Skin of body (tissue), 1 donor: ENCODE measurements at regions not wholly inside any gene's neighbourhood (a gene's known extent, or its start where the extent isn't known, plus 50 kb on each side); places are given as distances from the start of the nearest gene placed in this dataset.

ENCODE experiments used
- DNase-seq: peaks from one replicate; lab custom pipeline; 2025; lab: John Stamatoyannopoulos, UW

DNA sequence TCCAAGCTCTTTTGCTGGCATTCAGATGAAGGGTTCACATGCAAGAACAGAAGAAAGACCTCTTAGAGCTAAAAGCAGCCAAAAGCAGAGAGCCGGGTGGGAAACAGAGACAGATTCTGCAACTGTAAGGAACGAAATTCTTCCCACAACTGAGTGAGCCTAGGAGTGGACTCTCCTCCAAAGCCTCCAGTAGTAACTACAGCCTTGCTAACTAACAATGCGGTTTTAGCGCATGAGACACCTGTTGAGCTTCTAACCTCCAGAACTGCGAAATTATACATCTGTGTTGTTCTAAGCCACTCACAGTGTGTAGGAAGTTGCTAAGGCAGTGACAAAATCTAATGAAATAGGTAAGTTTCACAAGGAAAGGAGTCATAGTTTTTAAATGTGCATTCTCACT lies 98.1 kb upstream of the SLITRK1 start:
- no peak for DNase-seq

DNA sequence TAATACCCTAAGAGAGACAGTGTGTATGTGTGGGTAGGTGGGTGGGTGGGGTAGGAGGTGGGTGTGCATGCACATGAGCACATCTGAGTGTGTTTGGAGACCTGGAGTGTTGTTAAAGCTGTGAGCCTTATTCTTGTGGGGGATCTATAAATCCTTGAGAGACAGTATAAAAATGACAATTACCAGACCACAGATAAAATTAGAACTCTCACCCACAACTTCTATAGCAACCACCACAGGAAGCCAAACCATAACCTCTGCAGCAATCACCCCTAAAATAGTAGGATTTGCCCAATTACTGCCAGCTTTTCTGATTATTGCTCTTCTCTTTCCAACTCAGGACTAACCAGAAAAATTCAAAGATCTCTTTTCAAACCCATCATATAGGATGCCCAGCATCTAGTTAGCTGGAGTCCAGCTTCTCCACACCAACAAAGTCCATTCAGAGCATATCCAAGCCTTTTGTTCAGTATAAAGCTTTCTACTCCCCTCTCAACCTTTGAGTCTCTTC lies 93.4 kb upstream of the SLITRK1 start:
- DNase-seq, result no peak

DNA sequence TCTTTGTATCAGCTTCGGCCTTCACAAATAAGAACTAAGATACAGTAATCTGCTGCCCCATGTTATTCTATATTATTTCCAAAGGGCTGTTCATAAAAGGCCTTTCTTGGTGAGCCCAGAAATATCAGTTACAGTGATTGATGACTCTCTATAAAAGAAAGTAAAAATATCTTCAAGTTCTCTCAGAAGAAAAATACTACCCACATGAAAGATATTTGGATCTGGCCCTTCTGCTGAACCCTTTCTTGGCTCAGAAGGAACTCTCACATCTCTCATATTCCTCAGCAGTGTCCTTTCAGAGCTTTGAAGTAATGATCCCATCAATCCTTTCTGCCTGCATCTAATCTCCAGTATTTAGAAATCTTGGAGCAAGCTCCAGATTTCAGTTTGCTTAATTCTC lies 76.3 kb upstream of the SLITRK1 start:
- DNase-seq, result no peak

DNA sequence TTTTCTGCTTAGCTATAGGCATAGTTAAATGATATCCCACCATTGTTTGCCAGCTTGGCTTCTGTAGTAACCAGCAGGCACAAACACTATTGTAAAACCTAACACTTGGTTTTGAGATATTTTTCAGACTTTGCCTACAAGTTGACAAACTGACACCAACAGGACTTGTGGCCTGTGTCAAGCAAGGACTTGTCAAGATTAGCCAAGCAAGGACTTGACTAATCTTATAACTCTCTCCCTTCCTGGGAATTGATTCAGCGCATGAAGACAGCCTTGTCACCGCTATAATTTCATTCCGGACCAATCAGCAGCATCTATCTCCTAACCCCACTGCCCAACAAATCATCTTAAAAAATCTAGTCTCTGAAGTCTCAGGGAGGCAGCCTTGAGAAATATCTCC lies 72.7 kb upstream of the SLITRK1 start:
- DNase-seq, result no peak

DNA sequence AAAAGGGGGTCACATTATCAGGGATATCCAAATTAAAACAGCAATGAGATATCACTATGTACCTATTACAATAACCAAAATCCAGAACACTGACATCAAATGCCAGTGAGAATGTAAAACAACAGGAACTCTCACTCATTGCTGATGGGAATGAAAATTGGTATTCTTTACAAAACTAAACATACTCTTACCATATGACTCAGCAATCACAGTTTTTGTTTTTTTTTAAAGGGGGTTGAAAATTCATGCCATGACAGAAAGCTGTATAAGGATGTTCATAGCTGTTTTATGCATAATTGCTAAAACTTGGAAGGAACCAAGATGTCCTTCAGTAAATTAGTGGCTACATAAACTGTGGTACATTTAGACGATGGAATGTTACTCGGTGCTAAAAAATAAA lies 71.6 kb upstream of the SLITRK1 start:
- DNase-seq, result no peak

DNA sequence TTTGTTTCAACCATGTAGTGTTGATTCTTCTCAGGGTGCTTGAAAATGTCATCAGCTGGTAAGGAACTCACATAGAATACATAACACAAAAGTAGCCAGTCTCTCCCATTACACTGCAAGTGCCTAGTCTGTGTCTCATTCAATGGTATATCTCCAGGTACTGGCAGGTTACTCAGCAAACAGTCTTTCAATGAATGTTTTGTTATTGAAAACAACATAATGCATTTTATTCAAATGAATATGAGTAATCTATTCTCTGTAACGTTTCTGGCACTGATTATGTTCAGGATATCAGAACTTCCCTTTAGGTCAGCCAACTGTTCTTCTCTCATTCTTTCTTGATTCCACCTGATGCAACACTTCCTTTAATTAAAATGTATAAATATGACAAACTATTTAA lies 68.0 kb upstream of the SLITRK1 start:
- no peak for DNase-seq

DNA sequence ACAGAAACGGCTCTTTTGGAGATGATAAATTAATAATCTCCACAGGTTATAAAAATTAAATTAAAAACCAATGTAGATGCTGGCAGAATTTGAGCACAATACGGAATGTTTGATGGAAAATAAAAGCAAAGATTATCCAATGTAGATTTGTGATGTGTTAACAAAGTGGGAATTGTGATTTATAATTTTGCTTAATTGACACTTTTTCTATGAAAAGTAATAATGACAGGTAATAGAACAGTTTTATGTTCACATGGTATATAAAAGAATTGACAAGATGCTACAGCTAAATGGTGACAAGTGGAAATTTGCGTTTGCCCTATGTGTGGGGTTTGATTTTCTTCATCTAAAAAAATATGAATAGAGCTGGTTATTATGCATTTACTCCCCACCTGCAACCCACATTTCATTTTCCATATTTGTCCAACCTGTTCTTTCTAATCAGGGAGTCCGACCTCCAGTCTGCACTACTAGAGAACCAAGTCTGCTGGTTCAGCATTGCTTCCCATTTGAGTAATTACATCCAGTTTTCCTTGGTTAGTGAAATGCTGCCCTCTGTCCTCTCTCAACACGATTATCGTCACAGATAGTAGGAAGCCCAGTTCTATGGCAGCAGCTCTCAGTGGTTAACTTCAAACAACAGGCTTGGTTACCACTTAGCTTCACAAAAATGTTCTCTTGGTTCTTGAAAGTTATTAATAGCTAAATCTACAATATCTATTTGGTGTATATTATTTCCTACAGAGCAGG lies 61.4 kb upstream of the SLITRK1 start:
- DNase-seq, result no peak

DNA sequence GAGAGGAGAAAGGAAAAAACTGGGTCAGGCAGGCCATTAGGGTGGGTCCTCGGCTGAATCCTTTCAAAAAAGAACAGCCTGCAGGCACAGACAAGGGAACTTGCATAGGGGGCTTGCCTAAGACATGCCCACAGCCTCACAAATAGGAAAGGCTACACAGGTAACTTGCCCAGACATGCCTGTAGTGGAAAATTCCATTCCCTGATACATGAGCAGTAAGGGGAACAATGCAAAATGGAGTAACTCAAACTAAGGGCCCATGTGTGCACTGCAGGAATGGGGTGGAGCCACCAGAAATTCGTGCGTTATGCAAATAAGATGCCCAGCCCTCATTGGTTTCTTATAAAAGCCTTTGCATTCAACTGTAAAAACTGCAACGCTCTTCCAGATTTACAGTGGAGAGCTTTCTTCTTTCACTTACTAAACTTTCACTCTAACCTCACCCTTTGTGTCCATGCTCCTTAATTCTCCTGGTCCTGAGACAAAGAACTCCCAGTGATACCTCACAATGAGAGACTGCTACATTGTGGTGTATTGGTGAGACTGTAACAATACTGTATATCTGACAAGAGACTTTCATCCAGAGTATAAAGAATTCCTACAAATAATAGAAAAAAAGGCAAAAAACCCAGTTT lies 59.5 kb upstream of the SLITRK1 start:
- DNase-seq, result no peak

DNA sequence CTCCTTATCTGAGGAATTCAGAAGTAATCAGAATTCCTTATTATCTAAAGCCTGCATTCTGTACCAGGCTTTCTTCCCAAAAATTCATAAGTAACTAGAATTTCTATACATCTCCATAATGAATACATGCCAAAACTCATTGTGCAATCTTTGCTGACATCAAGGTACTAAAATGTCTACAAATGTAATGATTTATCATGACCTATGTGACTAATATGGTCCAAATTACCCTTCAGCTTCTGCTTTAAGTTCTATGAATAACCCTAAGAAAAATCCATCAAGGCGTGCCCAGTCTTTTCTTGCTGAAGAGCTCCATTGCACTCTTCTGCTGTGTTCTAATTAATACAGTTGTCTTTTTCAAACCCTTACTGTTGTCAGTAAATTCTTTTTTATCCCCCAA lies 58.5 kb upstream of the SLITRK1 start:
- DNase-seq, result no peak

DNA sequence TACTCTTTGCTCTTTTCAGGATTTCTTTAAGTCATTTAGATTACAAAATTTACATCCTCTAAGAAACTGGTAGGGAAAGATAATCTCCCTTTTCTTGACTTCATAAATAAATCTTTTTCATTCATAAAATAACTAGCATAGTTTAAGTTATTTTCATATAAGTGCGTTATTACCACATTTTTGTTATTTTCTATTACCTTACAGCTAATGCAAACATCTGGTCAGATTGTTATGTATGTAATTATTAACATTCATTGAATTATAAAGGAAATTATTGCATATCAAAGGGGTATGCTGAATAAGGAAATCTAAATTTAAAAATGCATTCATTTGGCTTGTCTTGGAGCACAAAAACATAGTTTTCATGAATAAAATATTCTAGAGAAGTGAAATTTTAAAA lies 55.3 kb upstream of the SLITRK1 start:
- DNase-seq, result no peak

DNA sequence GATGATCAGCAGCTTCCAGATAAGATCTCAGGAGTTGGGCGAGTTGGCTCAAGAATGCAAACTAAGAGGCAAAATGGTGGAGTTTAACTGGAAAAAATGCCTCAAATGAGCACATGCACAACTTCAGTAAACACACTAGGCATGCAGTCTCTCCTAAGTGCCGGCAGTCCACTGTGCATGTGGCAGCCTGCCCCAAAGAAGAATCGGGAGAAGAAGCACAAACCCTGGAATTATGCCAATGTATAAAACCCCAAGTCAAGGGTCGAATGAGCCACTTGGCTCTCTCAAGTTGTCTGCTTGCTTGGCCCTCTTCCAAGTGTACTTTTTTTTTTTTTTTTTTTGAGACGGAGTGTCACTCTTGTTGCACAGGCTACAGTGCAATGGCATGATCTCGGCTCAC lies 53.3 kb upstream of the SLITRK1 start:
- no peak for DNase-seq
